Panc1 (cell line): ENCODE measurements at regions not wholly inside any gene's neighbourhood (a gene's known extent, or its start where the extent isn't known, plus 50 kb on each side); places are given as distances from the start of the nearest gene placed in this dataset.
A peak's percentile ranks its signal among the peaks of the same experiment; 100 is the strongest.
"Not testable (repeated sequence)": the region's sequence is repeated elsewhere in the genome, so short reads cannot be mapped to it uniquely, and the experiment has no call there.

Experiments
- ATAC-seq: fragments of 200-7000 bp; cut with Tn5 transposase; 2 replicates; pipeline ENCODE4 v1.9.1; 2020; ENCODE audit warnings: mild to moderate bottlenecking, moderate library complexity
- BruUV-seq: library from RNA; stranded (reverse); fragments of 400-500 nt; replicated peaks from 2 replicates; lab custom pipeline; 2021; lab: Mats Ljungman, UMichigan
- CTCF ChIA-PET: fragments of 300-600 bp; sonication (Branson Sonifier 250); formaldehyde crosslinking; loops from one replicate; lab custom pipeline; 2022; ENCODE audit warnings: antibody characterized with exemption; lab: Charles Lee
- POLR2A ChIA-PET: fragments of 300-600 bp; sonication (Branson Sonifier 250); formaldehyde crosslinking; loops from one replicate; lab custom pipeline; 2022; ENCODE audit warnings: antibody characterized with exemption; lab: Charles Lee
- DNase-seq: peaks from one replicate; pipeline ENCODE4 v3.0.0-alpha.2; 2010; ENCODE audit warnings: low read depth, low spot score
- H3K27ac ChIP-seq: 2 replicates; pipeline ENCODE4 v1.5.1; 2011; ENCODE audit warnings: mild to moderate bottlenecking, low read length, inconsistent platforms
- H3K27me3 ChIP-seq: fragments of 200-500 bp; sonication (Bioruptor generic); 2 replicates; pipeline ENCODE4 v1.6.0; 2014; ENCODE audit warnings: low read length, inconsistent platforms; ENCODE audit not compliant: control insufficient read depth, insufficient read depth
- H3K36me3 ChIP-seq: fragments of 200-500 bp; sonication (Bioruptor generic); 2 replicates; pipeline ENCODE4 v1.5.1; 2014; ENCODE audit warnings: inconsistent platforms, mild to moderate bottlenecking, low read length, moderate library complexity; ENCODE audit not compliant: control insufficient read depth, insufficient read depth
- H3K4me1 ChIP-seq: 2 replicates; pipeline ENCODE4 v1.5.1; 2011; ENCODE audit warnings: inconsistent platforms, mild to moderate bottlenecking, low read length, moderate library complexity; ENCODE audit not compliant: control insufficient read depth, insufficient read depth
- H3K4me3 ChIP-seq, 2 experiments: 2 replicates each; pipeline ENCODE4 v1.5.1; 2011 to 2012; ENCODE audit warnings: low read depth in 2 of 2, low read length in 2 of 2, mild to moderate bottlenecking in 2 of 2, inconsistent platforms in 1 of 2, moderate library complexity in 1 of 2
- H3K9me3 ChIP-seq: fragments of 200-500 bp; sonication (Bioruptor generic); 2 replicates; pipeline ENCODE4 v1.5.1; 2014; ENCODE audit warnings: low read depth, mild to moderate bottlenecking, inconsistent platforms, low read length, moderate library complexity; ENCODE audit not compliant: control insufficient read depth, insufficient read depth
- POLR2AphosphoS5 ChIP-seq: IDR thresholded peaks from 2 replicates; pipeline ENCODE4 v1.6.1; 2012; ENCODE audit warnings: mild to moderate bottlenecking, low read depth, low read length, moderate library complexity
- SIN3A ChIP-seq: IDR thresholded peaks from 2 replicates; pipeline ENCODE4 v1.6.1; 2012; ENCODE audit warnings: low read depth, mild to moderate bottlenecking, low read length, moderate library complexity, borderline replicate concordance; ENCODE audit not compliant: insufficient read depth
- TCF7L2 ChIP-seq: IDR thresholded peaks from 2 replicates; pipeline ENCODE4 v1.6.1; 2011; ENCODE audit warnings: mild to moderate bottlenecking, low read depth, low read length, inconsistent platforms
- in situ Hi-C: cut with HindIII; loops from 2 replicates; pipeline ENCODE4 v1.10.0; 2016; ENCODE audit warnings: low sequenced_read_pairs, low pct_unique_long_range_greater_than_20kb
- intact Hi-C: fragments of 100-400 bp; cut with micrococcal nuclease; formaldehyde crosslinking; loops from one replicate; pipeline ENCODE4 v1.10.0; 2022; ENCODE audit not compliant: unreplicated experiment
- TF ChIP-seq, protein P1 (sequence below): fragments of 450-650 bp; IDR thresholded peaks from 2 replicates; pipeline ENCODE4 v1.5.1; 2017; ENCODE audit warnings: mild to moderate bottlenecking
- TF ChIP-seq, protein P2 (sequence below), 2 experiments: IDR thresholded peaks; 2 replicates each; pipeline ENCODE4 v1.6.1; 2011 to 2012; ENCODE audit warnings: low read depth in 2 of 2, control low read depth in 1 of 2, low read length in 1 of 2, mild to moderate bottlenecking in 1 of 2, moderate library complexity in 1 of 2; ENCODE audit not compliant: insufficient read depth in 1 of 2

DNA sequence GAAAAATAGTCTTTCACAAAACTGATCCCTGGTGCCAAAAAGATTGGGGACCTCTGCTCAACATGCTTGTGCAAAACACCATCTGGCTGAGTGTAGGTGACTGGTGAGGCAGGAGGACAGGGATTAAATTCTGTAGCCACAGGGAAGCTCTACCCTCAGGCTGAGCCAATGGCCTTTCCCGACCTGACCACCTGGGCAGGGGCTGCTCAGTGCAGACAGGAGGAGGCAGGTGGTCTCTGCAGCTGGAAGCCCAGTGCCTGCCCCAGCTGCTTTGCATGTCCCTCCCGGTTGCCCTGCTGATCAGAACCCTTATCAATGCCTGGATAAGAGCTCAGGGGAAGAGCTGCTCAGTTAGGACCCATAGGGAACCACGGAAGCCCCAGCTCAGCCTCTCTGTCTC is 235.3 kb downstream of the ANKRD36 start:
- no peak for ATAC-seq
- H3K9me3 ChIP-seq, result no peaks in the 10 kb centered on the region
- H3K36me3 ChIP-seq, result no peaks in the 10 kb centered on the region
- no peak overlapping the region for H3K27ac ChIP-seq
- POLR2A ChIA-PET, result no interaction called here
- no peak overlapping the region for H3K4me3 ChIP-seq
- in situ Hi-C loops (no loop called here), intact Hi-C loops (no loop called here)
- no peaks in the 10 kb centered on the region for H3K4me1 ChIP-seq
- no TSS peak for BruUV-seq
- DNase-seq, result no peak
- TF ChIP-seq, protein P1, sequence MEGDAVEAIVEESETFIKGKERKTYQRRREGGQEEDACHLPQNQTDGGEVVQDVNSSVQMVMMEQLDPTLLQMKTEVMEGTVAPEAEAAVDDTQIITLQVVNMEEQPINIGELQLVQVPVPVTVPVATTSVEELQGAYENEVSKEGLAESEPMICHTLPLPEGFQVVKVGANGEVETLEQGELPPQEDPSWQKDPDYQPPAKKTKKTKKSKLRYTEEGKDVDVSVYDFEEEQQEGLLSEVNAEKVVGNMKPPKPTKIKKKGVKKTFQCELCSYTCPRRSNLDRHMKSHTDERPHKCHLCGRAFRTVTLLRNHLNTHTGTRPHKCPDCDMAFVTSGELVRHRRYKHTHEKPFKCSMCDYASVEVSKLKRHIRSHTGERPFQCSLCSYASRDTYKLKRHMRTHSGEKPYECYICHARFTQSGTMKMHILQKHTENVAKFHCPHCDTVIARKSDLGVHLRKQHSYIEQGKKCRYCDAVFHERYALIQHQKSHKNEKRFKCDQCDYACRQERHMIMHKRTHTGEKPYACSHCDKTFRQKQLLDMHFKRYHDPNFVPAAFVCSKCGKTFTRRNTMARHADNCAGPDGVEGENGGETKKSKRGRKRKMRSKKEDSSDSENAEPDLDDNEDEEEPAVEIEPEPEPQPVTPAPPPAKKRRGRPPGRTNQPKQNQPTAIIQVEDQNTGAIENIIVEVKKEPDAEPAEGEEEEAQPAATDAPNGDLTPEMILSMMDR, result no peak
- TF ChIP-seq TCF7L2 (no peak), POLR2AphosphoS5 (no peak), SIN3A (no peak)
- TF ChIP-seq, protein P2, sequence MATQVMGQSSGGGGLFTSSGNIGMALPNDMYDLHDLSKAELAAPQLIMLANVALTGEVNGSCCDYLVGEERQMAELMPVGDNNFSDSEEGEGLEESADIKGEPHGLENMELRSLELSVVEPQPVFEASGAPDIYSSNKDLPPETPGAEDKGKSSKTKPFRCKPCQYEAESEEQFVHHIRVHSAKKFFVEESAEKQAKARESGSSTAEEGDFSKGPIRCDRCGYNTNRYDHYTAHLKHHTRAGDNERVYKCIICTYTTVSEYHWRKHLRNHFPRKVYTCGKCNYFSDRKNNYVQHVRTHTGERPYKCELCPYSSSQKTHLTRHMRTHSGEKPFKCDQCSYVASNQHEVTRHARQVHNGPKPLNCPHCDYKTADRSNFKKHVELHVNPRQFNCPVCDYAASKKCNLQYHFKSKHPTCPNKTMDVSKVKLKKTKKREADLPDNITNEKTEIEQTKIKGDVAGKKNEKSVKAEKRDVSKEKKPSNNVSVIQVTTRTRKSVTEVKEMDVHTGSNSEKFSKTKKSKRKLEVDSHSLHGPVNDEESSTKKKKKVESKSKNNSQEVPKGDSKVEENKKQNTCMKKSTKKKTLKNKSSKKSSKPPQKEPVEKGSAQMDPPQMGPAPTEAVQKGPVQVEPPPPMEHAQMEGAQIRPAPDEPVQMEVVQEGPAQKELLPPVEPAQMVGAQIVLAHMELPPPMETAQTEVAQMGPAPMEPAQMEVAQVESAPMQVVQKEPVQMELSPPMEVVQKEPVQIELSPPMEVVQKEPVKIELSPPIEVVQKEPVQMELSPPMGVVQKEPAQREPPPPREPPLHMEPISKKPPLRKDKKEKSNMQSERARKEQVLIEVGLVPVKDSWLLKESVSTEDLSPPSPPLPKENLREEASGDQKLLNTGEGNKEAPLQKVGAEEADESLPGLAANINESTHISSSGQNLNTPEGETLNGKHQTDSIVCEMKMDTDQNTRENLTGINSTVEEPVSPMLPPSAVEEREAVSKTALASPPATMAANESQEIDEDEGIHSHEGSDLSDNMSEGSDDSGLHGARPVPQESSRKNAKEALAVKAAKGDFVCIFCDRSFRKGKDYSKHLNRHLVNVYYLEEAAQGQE (IDR thresholded peaks at IDR 0.05; ENCODE audit: insufficient read depth in 1 of 2, low read depth in 2 of 2, low read length in 1 of 2), result no peak
- CTCF ChIA-PET, result no interaction called here
- peaks cover 8% of the 10 kb centered on the region; the same call in 1 of the 2 replicates for H3K27me3 ChIP-seq

DNA sequence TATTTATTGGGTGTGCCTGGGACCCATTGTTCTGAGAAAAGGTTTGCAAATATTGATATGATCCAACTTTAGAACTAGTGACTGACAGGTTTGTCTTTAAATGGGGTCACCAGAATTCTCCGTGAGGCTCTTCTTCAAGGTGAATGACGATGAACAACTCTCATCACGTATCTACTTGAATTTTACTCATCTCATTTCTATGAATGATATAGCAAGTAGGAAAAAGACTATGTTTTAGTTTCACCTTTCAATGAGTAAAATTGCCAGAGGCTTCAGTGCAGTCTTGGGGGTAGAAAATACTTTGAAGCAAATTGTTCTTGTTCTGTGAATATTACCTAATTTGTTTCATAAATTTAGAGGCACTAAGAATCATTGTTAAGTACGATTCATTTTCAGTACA is 232.0 kb downstream of the ANKRD36 start:
- intact Hi-C loops, CTCF ChIA-PET, H3K4me3 ChIP-seq, H3K4me1 ChIP-seq, POLR2A ChIA-PET, ATAC-seq, DNase-seq, H3K27ac ChIP-seq, H3K9me3 ChIP-seq, in situ Hi-C loops, BruUV-seq, H3K27me3 ChIP-seq, H3K36me3 ChIP-seq: not testable (repeated sequence)

DNA sequence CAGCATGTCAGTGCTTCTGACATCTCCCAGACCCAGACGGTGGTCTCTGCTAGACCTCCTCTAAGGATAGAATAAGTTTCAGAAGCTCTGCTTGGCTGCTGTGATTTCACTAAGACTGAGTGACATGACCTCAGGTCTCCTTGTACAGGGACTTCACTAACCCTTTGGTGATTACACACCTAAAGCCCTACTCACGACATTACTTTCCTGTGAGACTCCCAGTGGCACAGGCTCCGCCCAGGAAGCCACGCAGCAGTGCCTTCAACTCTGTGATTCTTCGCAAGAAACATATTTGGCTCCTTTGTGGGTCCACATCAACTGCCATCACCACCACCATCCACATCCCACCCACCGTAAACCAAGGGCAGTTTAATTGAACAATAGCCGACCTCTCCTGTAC is 220.7 kb downstream of the ANKRD36 start:
- ATAC-seq, H3K9me3 ChIP-seq, BruUV-seq, H3K4me3 ChIP-seq, H3K27me3 ChIP-seq, intact Hi-C loops, DNase-seq, H3K36me3 ChIP-seq, CTCF ChIA-PET, H3K4me1 ChIP-seq, POLR2A ChIA-PET, H3K27ac ChIP-seq, in situ Hi-C loops: not testable (repeated sequence)

DNA sequence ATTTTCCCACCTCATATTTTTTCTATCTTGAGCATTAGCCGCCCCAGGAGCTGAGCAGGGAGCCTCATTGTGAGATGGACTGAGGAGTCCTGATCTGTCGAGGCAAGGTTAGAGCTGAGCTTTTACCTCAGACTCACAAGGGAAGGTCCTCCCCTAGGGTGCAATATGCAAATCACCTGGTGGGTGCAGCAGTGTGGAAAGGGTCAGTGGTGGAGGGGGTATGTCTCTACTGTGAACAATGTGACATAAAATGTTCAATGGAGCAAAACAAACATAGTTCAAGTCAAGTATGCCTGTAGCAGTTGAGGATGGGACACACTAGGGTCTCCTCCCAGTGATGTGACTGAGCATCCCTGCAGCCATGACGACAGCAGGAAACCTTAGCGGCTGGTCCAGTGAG is 219.2 kb downstream of the ANKRD36 start:
- POLR2A ChIA-PET, H3K27ac ChIP-seq, intact Hi-C loops, H3K36me3 ChIP-seq, in situ Hi-C loops, H3K4me3 ChIP-seq, DNase-seq, H3K4me1 ChIP-seq, ATAC-seq, H3K27me3 ChIP-seq, BruUV-seq, H3K9me3 ChIP-seq, CTCF ChIA-PET: not testable (repeated sequence)

DNA sequence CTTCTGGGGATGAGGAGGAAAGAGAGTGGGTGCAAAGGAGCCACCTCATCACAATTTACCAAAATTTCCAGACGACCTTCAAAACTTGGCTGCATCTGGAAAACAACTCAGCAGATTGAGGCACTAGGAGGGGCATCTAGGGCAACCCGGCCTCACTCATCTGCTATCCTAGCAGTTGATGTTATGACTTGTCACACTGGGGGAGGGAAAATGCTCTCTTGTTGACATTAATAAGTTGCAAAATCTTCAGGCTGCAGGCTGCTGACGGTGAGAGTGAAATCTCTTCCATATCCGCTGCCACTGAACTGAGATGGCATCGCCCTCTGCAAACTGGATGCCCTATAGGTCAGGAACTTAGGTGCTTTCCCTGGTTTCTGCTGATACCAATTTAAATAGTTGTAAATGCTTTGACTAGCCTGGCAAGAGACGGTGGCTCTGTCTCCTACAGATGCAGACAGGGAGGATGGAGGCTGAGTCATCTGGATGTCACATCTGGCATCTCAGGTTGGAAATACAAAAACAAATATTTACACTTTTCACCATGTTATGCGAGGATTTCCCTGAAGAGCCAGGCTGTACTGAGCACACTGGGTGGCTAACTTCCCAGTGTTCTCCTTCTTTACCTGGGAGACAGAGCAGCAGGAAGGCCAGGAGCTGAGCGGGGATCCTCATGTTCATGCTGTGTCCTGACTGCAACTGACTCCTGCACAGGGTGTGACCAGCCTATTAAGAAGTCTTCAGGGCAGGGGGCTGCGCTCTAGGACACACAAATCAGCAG is 209.2 kb downstream of the ANKRD36 start:
- CTCF ChIA-PET, H3K36me3 ChIP-seq, BruUV-seq: not testable (repeated sequence)

More for the DNA sequence above, 209.2 kb downstream of the ANKRD36 start:
- H3K4me1 ChIP-seq, H3K9me3 ChIP-seq, H3K4me3 ChIP-seq, in situ Hi-C loops, H3K27ac ChIP-seq, intact Hi-C loops, POLR2A ChIA-PET, H3K27me3 ChIP-seq, DNase-seq: not testable (repeated sequence)
- ATAC-seq, result peak; percentile 30; the same call in 1 of the 2 replicates
